Panc1 (cell line): ENCODE measurements at regions not wholly inside any gene's neighbourhood (a gene's known extent, or its start where the extent isn't known, plus 50 kb on each side); places are given as distances from the start of the nearest gene placed in this dataset.

Source experiments
- ATAC-seq: fragments of 200-7000 bp; cut with Tn5 transposase; 2 replicates; pipeline ENCODE4 v1.9.1; 2020; ENCODE audit warnings: mild to moderate bottlenecking, moderate library complexity
- BruUV-seq: library from RNA; stranded (reverse); fragments of 400-500 nt; replicated peaks from 2 replicates; lab custom pipeline; 2021; lab: Mats Ljungman, UMichigan
- CTCF ChIA-PET: fragments of 300-600 bp; sonication (Branson Sonifier 250); formaldehyde crosslinking; loops from one replicate; lab custom pipeline; 2022; ENCODE audit warnings: antibody characterized with exemption; lab: Charles Lee
- POLR2A ChIA-PET: fragments of 300-600 bp; sonication (Branson Sonifier 250); formaldehyde crosslinking; loops from one replicate; lab custom pipeline; 2022; ENCODE audit warnings: antibody characterized with exemption; lab: Charles Lee
- DNase-seq: peaks from one replicate; pipeline ENCODE4 v3.0.0-alpha.2; 2010; ENCODE audit warnings: low read depth, low spot score
- H3K27ac ChIP-seq: 2 replicates; pipeline ENCODE4 v1.5.1; 2011; ENCODE audit warnings: mild to moderate bottlenecking, low read length, inconsistent platforms
- H3K27me3 ChIP-seq: fragments of 200-500 bp; sonication (Bioruptor generic); 2 replicates; pipeline ENCODE4 v1.6.0; 2014; ENCODE audit warnings: low read length, inconsistent platforms; ENCODE audit not compliant: control insufficient read depth, insufficient read depth
- H3K36me3 ChIP-seq: fragments of 200-500 bp; sonication (Bioruptor generic); 2 replicates; pipeline ENCODE4 v1.5.1; 2014; ENCODE audit warnings: inconsistent platforms, mild to moderate bottlenecking, low read length, moderate library complexity; ENCODE audit not compliant: control insufficient read depth, insufficient read depth
- H3K4me1 ChIP-seq: 2 replicates; pipeline ENCODE4 v1.5.1; 2011; ENCODE audit warnings: inconsistent platforms, mild to moderate bottlenecking, low read length, moderate library complexity; ENCODE audit not compliant: control insufficient read depth, insufficient read depth
- H3K4me3 ChIP-seq, 2 experiments: 2 replicates each; pipeline ENCODE4 v1.5.1; 2011 to 2012; ENCODE audit warnings: low read depth in 2 of 2, low read length in 2 of 2, mild to moderate bottlenecking in 2 of 2, inconsistent platforms in 1 of 2, moderate library complexity in 1 of 2
- H3K9me3 ChIP-seq: fragments of 200-500 bp; sonication (Bioruptor generic); 2 replicates; pipeline ENCODE4 v1.5.1; 2014; ENCODE audit warnings: low read depth, mild to moderate bottlenecking, inconsistent platforms, low read length, moderate library complexity; ENCODE audit not compliant: control insufficient read depth, insufficient read depth
- CTCF ChIP-seq: fragments of 450-650 bp; IDR thresholded peaks from 2 replicates; pipeline ENCODE4 v1.5.1; 2017; ENCODE audit warnings: mild to moderate bottlenecking
- POLR2AphosphoS5 ChIP-seq: IDR thresholded peaks from 2 replicates; pipeline ENCODE4 v1.6.1; 2012; ENCODE audit warnings: mild to moderate bottlenecking, low read depth, low read length, moderate library complexity
- REST ChIP-seq, 2 experiments: IDR thresholded peaks; 2 replicates each; pipeline ENCODE4 v1.6.1; 2011 to 2012; ENCODE audit warnings: low read depth in 2 of 2, control low read depth in 1 of 2, low read length in 1 of 2, mild to moderate bottlenecking in 1 of 2, moderate library complexity in 1 of 2; ENCODE audit not compliant: insufficient read depth in 1 of 2
- SIN3A ChIP-seq: IDR thresholded peaks from 2 replicates; pipeline ENCODE4 v1.6.1; 2012; ENCODE audit warnings: low read depth, mild to moderate bottlenecking, low read length, moderate library complexity, borderline replicate concordance; ENCODE audit not compliant: insufficient read depth
- TCF7L2 ChIP-seq: IDR thresholded peaks from 2 replicates; pipeline ENCODE4 v1.6.1; 2011; ENCODE audit warnings: mild to moderate bottlenecking, low read depth, low read length, inconsistent platforms
- in situ Hi-C: cut with HindIII; loops from 2 replicates; pipeline ENCODE4 v1.10.0; 2016; ENCODE audit warnings: low sequenced_read_pairs, low pct_unique_long_range_greater_than_20kb
- intact Hi-C: fragments of 100-400 bp; cut with micrococcal nuclease; formaldehyde crosslinking; loops from one replicate; pipeline ENCODE4 v1.10.0; 2022; ENCODE audit not compliant: unreplicated experiment

GRCh38 chr9:105912863-105913516 is 218.6 kb downstream of the TMEM38B start:
- TF ChIP-seq POLR2AphosphoS5 (no peak), REST (IDR thresholded peaks at IDR 0.05; ENCODE audit: insufficient read depth in 1 of 2, low read depth in 2 of 2, low read length in 1 of 2) (no peak), CTCF (no peak), SIN3A (no peak), TCF7L2 (no peak)
- Histone ChIP-seq H3K27me3 (no peaks in the 10 kb centered on the region), H3K9me3 (no peaks in the 10 kb centered on the region), H3K36me3 (no peaks in the 10 kb centered on the region), H3K4me1 (peaks cover 21% of the 10 kb centered on the region), H3K4me3 (no peak overlapping the region), H3K27ac (peak overlapping the region; percentile 87)
- DNase-seq (peak; percentile 45), ATAC-seq (peak; percentile 84)
- intact Hi-C loops = no loop called here
- in situ Hi-C loops = no loop called here
- ChIA-PET CTCF (no interaction called here), POLR2A (no interaction called here)
- BruUV-seq = no TSS peak

- Histone ChIP-seq H3K36me3 (no peaks in the 10 kb centered on the region), H3K9me3 (no peaks in the 10 kb centered on the region), H3K4me1 (no peaks in the 10 kb centered on the region), H3K4me3 (no peak overlapping the region), H3K27ac (no peak overlapping the region), H3K27me3 (no peaks in the 10 kb centered on the region)
- no peak for DNase-seq
- no TSS peak for BruUV-seq
- POLR2A ChIA-PET = no interaction called here
- no peak for ATAC-seq
- intact Hi-C loops = no loop called here
- TF ChIP-seq CTCF (no peak), POLR2AphosphoS5 (no peak), SIN3A (no peak), REST (IDR thresholded peaks at IDR 0.05; ENCODE audit: insufficient read depth in 1 of 2, low read depth in 2 of 2, low read length in 1 of 2) (no peak), TCF7L2 (no peak)
- CTCF ChIA-PET = no interaction called here
- in situ Hi-C loops = no loop called here
Measured at GRCh38 chr9:105921057-105921726, 226.9 kb downstream of the TMEM38B start.
